ENCODE measurements at regions not wholly inside any gene's neighbourhood (a gene's known extent, or its start where the extent isn't known, plus 50 kb on each side); places are given as distances from the start of the nearest gene placed in this dataset.
"Not testable (repeated sequence)": the region's sequence is repeated elsewhere in the genome, so short reads cannot be mapped to it uniquely, and the experiment has no call there.

DNA sequence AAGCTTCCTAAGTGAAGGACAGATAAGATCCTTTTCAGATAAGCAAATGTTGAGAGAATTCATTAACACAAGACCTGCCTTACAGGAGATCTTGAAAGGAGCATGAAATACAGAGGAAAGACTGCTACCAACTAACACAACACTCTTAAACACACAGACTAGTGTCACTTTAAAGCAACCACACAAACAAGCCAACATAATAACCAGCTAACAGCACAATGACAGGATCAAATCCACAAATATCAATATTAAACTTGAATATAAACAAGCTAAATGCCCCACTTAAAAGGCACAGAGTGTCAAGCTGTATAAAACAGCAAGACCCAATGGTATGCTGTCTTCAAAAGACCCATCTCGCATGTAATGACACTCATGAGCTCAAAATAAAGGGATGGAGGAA lies 70.8 kb upstream of the HMGXB4 start:
- no peak for DNase-seq

GRCh38 chr22:35188930-35189329 lies 68.4 kb upstream of the HMGXB4 start:
- DNase-seq: not testable (repeated sequence)

- DNase-seq: no peak
Measured at GRCh38 chr22:35189559-35189958, 67.7 kb upstream of the HMGXB4 start.

DNA sequence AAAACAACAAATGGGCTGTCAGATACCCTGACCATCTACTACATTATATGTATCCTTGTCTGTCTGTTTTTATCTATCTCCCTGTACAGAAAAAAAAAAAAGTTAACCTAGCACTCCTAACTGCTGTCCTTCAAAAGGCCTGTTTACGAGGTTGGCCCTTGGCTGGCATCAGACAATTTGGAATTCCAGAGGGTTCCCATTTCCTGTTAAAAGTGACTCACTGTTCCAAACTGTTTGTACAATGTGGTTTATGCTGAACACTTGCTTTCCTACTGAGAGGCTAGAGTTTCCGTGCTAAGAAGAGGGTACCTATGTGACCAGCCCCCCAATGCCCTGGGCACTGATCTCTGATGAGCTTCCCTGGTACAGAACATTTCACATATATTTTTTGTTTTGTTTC lies 65.9 kb upstream of the HMGXB4 start:
- no peak for DNase-seq

DNA sequence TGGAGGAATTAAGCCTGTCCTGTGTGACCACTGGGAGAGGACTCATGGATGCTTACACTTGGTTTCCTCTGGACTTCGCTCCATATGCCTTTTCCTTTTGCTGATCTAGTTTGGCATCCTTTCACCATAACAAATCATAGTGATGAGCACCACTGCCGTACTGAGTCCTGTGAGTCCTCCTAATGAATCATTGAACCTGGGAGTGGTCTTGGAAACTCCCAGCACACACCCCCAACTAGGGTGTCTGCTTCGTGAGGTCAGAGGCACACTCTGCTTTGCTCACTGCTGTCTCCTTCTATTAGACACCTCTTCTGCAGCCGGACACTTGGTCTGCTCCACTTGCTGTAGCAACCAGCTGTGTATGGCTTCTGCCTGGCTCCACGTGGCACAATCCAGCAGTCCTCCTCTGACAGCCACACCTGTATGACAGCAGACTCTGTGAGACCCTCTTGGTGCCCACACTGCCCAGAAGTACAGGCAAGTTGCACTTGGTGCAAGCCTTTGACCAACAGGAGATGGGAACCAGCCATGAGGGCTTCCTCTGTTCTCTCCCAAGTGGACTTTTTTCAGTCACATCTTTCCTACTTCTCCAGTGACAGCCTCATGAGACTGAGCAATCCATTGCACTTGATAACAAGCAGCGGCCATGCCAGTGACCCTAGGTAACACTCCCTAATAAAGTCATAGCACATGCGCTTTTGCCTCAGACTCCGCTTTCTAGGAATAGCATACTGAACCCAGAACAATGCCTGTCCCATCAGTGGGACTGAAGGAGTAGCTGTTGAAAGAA lies 65.0 kb upstream of the HMGXB4 start:
- DNase-seq: no peak

GRCh38 chr22:35195226-35195625 lies 62.1 kb upstream of the HMGXB4 start:
- DNase-seq: no peak

DNA sequence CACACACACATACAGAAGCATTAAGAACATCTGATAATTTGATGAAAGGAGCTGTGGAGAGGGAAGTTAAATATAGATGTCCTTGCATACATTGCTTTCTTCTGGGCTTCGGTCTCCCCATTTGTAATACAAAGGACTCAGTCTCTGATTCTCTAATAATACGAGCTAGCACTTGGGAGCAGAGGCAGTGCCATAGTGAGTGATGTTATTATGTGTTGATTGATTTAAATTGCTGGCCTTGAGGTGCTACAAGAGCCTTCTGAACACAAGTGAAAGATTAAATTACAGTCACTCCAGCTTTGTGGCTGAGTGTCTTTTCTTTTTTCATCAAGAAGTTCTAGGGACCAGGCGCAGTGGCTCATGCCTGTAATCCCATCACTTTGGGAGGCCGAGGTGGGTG lies 61.5 kb upstream of the HMGXB4 start:
- no peak for DNase-seq

- no peak for DNase-seq
Measured at GRCh38 chr22:35197071-35197470, 60.2 kb upstream of the HMGXB4 start.

DNA sequence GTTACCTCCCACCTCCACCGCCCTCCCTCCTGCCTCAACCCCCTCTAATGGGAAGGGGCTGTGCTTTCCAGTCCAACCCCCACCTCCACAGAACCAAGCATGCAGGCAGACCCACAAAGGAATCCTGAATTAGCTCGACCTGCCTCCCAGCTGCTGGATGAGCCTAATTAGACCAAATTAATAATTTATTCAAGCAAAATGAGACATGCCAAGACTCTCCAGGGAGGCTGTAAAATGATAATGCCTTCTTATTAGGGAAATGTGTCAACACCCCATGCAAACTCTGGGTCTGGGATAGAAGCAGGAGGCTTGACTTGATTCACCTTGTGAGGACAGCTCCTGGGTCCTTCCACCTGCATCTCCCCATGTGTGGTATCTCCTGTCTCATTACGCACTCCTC lies 59.4 kb upstream of the HMGXB4 start:
- DNase-seq: no peak

GRCh38 chr22:35198738-35199137 lies 58.6 kb upstream of the HMGXB4 start:
- no peak for DNase-seq

GRCh38 chr22:35202376-35202775 lies 54.9 kb upstream of the HMGXB4 start:
- DNase-seq: no peak

DNA sequence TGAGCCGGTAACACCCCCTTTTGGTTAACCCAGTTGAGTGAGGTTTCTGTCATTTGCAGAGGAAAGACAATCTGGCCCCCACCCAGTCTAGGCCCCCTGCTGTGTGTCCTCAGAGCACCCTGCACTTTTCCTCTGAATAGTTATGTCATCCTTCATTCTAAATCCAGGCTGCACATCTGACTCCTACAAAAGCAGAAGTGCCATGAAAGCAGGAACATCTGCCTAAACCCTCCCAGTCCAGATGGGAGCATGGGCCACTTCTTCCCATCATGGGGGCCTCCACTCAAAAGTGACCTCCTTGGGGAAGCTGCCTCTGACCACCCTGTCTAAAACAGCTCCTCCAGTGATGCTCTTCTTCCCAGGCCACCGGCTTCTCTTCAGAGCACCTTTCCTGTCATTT lies 53.7 kb upstream of the HMGXB4 start:
- no peak for DNase-seq

- DNase-seq: no peak
Measured at GRCh38 chr22:35204807-35205775, 52.2 kb upstream of the HMGXB4 start.

GRCh38 chr22:35205961-35206360 lies 51.3 kb upstream of the HMGXB4 start:
- no peak for DNase-seq

GRCh38 chr22:35206889-35207288 lies 50.4 kb upstream of the HMGXB4 start:
- DNase-seq: no peak
